Lower lobe of right lung (tissue), 2 donors: ENCODE measurements at regions not wholly inside any gene's neighbourhood (a gene's known extent, or its start where the extent isn't known, plus 50 kb on each side); places are given as distances from the start of the nearest gene placed in this dataset.

Experiments
- ATAC-seq, 2 donors: fragments of 200-7000 bp; cut with Tn5 transposase; one replicate each; pipeline ENCODE4 v1.9.1; 2020 to 2022; ENCODE audit warnings: mild to moderate bottlenecking in 2 of 2, moderate library complexity in 2 of 2
- DNase-seq: peaks from one replicate; pipeline ENCODE4 v3.0.0-alpha.2; 2020
- H3K27ac ChIP-seq: fragments of 200-600 bp; one replicate; pipeline ENCODE4 v1.8.0; 2022
- H3K27me3 ChIP-seq: fragments of 200-600 bp; one replicate; pipeline ENCODE4 v1.8.0; 2022; ENCODE audit warnings: low read depth
- H3K36me3 ChIP-seq: fragments of 200-600 bp; one replicate; pipeline ENCODE4 v1.8.0; 2022; ENCODE audit warnings: mild to moderate bottlenecking
- H3K4me1 ChIP-seq: fragments of 200-600 bp; one replicate; pipeline ENCODE4 v1.8.0; 2022
- H3K4me3 ChIP-seq: fragments of 200-600 bp; one replicate; pipeline ENCODE4 v1.8.0; 2022; ENCODE audit warnings: mild to moderate bottlenecking
- H3K9me3 ChIP-seq: fragments of 200-600 bp; one replicate; pipeline ENCODE4 v1.8.0; 2022
- intact Hi-C: fragments of 100-400 bp; cut with DNase I; formaldehyde crosslinking; loops from one replicate; pipeline ENCODE4 v1.11.0; 2022
- TF ChIP-seq, protein P1 (sequence below): fragments of 200-600 bp; IDR thresholded peaks from one replicate; pipeline ENCODE4 v1.8.0; 2022; ENCODE audit warnings: antibody characterized with exemption, mild to moderate bottlenecking
- donor health status: DM: no; HTN: yes; CAD: no; lungs with severe emphysema.

DNA sequence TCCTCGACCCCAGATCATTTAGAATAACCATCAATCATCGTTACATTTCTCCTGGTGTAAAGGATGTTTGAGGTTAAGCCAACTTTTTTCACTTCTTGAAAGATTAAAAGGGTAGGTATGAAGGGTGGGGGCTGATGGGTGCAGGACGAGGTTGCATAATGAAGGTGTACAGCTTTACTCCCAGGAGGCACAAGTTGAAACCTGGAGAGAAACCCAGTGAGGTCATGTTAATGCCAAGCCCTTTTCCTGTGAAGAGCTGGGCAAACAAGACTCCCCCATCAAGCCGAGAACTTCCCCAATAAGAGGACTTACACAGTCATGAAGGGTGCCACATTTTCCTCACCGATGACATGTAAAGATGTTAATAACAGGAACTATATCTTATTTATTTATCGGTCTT lies 84.3 kb downstream of the FZD10 start:
- TF ChIP-seq, protein P1, sequence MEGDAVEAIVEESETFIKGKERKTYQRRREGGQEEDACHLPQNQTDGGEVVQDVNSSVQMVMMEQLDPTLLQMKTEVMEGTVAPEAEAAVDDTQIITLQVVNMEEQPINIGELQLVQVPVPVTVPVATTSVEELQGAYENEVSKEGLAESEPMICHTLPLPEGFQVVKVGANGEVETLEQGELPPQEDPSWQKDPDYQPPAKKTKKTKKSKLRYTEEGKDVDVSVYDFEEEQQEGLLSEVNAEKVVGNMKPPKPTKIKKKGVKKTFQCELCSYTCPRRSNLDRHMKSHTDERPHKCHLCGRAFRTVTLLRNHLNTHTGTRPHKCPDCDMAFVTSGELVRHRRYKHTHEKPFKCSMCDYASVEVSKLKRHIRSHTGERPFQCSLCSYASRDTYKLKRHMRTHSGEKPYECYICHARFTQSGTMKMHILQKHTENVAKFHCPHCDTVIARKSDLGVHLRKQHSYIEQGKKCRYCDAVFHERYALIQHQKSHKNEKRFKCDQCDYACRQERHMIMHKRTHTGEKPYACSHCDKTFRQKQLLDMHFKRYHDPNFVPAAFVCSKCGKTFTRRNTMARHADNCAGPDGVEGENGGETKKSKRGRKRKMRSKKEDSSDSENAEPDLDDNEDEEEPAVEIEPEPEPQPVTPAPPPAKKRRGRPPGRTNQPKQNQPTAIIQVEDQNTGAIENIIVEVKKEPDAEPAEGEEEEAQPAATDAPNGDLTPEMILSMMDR = no peak
- Histone ChIP-seq H3K27me3 (no peaks in the 10 kb centered on the region), H3K27ac (no peak overlapping the region), H3K36me3 (no peaks in the 10 kb centered on the region), H3K4me3 (no peak overlapping the region), H3K4me1 (no peaks in the 10 kb centered on the region), H3K9me3 (no peaks in the 10 kb centered on the region)
- ATAC-seq (no peak), DNase-seq (no peak)
- intact Hi-C loops = no loop called here

DNA sequence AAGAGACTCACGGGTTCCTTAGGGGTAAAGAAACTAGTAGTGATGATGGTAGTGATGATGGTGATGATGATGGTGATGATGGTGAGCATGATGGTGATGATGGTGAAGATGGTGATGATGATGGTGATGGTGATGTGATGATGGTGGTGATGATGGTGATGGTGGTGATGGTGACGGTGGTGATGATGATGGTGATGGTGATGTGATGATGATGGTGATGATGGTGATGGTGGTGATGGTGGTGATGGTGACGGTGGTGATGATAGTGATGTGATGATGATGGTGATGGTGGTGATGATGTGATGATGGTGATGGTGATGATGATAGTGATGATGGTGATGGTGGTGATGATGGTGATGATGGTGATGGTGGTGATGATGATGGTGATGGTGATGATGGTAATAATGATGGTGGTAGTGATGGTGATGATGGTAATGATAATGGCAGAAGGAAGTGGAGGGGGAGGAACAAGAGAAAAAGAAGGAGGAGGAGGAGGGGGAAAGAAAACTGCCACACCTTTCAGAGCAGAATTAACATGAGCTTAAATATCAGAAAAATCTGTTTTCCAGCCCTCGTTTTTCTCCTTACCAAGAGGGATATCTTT lies 85.5 kb downstream of the FZD10 start:
- TF ChIP-seq, protein P1 = no peak
- Histone ChIP-seq H3K9me3 (no peaks in the 10 kb centered on the region), H3K27me3 (no peaks in the 10 kb centered on the region), H3K4me3 (no peak overlapping the region), H3K4me1 (no peaks in the 10 kb centered on the region), H3K36me3 (no peaks in the 10 kb centered on the region), H3K27ac (no peak overlapping the region)
- intact Hi-C loops = no loop called here
- DNase-seq (no peak), ATAC-seq (no peak)

DNA sequence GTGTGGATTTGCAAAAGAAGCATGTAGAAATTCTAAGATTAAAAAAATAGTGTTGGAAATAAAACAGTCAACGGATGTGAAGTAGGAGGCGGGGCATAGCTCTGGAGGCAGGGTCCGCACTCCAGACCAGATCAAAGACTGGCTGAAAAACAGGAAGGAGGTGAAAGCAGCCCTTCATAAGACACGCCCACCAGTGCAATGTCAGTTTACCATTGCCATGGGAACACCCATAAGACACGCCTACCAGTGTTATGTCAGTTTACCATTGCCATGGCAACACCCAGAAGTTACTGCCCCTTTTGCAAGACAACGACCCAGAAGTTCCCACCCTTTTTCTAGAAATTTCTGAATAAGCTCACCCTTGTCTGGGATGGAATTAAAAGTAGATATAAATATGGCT lies 87.1 kb downstream of the FZD10 start:
- H3K27ac ChIP-seq = no peak overlapping the region
- no peaks in the 10 kb centered on the region for H3K36me3 ChIP-seq
- no peak for ATAC-seq

DNA sequence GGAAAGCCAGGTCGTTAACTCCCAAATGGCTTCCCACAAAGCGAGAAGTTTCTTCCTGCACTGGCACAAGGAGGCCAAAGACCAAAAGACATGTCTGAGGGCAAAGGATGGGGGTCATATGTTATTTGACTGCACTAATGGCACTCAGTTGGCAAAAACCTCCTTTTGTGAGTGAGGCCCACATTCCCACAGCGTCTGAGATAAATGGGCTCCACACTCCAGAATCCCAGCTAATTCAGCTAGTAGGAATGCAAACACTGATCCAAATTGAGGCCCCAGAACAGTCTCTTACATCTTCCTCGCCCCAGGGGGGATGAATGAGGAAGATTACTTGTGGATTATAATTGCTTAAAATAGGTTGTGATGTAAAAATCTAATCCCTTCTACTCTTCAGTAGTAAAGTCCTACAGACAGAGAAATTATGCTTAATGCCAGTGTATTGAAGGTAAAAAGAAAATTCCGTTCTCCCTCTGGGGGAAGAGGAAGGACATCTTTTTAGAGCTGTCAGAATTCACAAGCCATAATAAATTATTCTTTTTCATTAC lies 86.4 kb upstream of the PIWIL1 start:
- no peak for DNase-seq

More for the DNA sequence above, 87.1 kb downstream of the FZD10 start:
- TF ChIP-seq, protein P1 = no peak
- H3K4me3 ChIP-seq = no peak overlapping the region
- no peak for DNase-seq
- intact Hi-C loops = no loop called here
- H3K27me3 ChIP-seq = no peaks in the 10 kb centered on the region
- no peaks in the 10 kb centered on the region for H3K4me1 ChIP-seq
- no peaks in the 10 kb centered on the region for H3K9me3 ChIP-seq

DNA sequence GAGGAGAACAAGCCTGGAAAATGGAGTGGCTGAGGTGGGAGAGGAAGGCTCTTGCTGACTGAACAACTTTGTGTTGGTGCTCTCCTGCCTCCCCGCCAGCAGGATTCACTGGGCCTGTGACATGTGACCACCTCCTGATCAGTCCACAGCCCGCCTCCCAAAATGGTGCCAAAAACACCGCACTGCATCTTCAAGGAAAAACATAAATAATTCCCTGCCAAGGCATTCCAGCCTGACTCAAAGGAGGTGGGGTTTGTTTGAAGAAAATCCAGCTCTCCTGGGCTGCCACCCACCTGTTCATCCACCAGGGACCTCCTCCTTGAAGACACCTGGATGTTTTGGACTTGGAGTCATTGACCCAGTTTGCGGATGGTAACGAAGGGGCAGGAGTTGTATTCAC lies 83.8 kb upstream of the PIWIL1 start:
- H3K27me3 ChIP-seq = no peaks in the 10 kb centered on the region
- no peak overlapping the region for H3K27ac ChIP-seq
- H3K9me3 ChIP-seq = no peaks in the 10 kb centered on the region
- TF ChIP-seq, protein P1 = no peak
- no peak overlapping the region for H3K4me3 ChIP-seq
- H3K36me3 ChIP-seq = no peaks in the 10 kb centered on the region
- DNase-seq (no peak), ATAC-seq (no peak)
- intact Hi-C loops = no loop called here
- no peaks in the 10 kb centered on the region for H3K4me1 ChIP-seq

More for the DNA sequence above, 86.4 kb upstream of the PIWIL1 start:
- Histone ChIP-seq H3K4me1 (no peaks in the 10 kb centered on the region), H3K36me3 (no peaks in the 10 kb centered on the region), H3K4me3 (no peak overlapping the region), H3K9me3 (no peaks in the 10 kb centered on the region), H3K27me3 (no peaks in the 10 kb centered on the region), H3K27ac (no peak overlapping the region)
- intact Hi-C loops = no loop called here
- TF ChIP-seq, protein P1 = no peak
- ATAC-seq = no peak
